Left lung (tissue), 4 donors: ENCODE measurements at regions not wholly inside any gene's neighbourhood (a gene's known extent, or its start where the extent isn't known, plus 50 kb on each side); places are given as distances from the start of the nearest gene placed in this dataset.

Experiments
- ATAC-seq: fragments of 200-7000 bp; cut with Tn5 transposase; one replicate; pipeline ENCODE4 v1.9.1; 2020; ENCODE audit warnings: moderate library complexity
- DNase-seq, 4 donors: peaks; one replicate each; pipeline ENCODE4 v3.0.0-alpha.2; 2013 to 2020
- H3K27ac ChIP-seq, 2 donors: fragments of 200-600 bp; sonication (generic) in 1 of 2; one replicate each; pipeline versions ENCODE4 v1.5.0 to v1.8.0; 2020 to 2021
- H3K27me3 ChIP-seq, 2 donors: fragments of 200-600 bp; sonication (generic) in 1 of 2; one replicate each; pipeline versions ENCODE4 v1.5.0 to v1.8.0; 2020 to 2021
- H3K36me3 ChIP-seq, 2 donors: fragments of 200-600 bp; sonication (generic) in 1 of 2; one replicate each; pipeline versions ENCODE4 v1.5.0 to v1.8.0; 2020 to 2021
- H3K4me1 ChIP-seq, 2 donors: fragments of 200-600 bp; one replicate each; pipeline ENCODE4 v1.8.0; 2021
- H3K4me3 ChIP-seq, 2 donors: fragments of 200-600 bp; sonication (generic) in 1 of 2; one replicate each; pipeline versions ENCODE4 v1.5.0 to v1.8.0; 2020 to 2021; ENCODE audit warnings: mild to moderate bottlenecking in 1 of 2
- H3K9me3 ChIP-seq, 2 donors: fragments of 200-600 bp; sonication (generic) in 1 of 2; one replicate each; pipeline versions ENCODE4 v1.5.0 to v1.8.0; 2020 to 2021
- CTCF ChIP-seq, 2 donors: fragments of 200-600 bp; sonication (generic) in 1 of 2; IDR thresholded peaks; one replicate each; pipeline versions ENCODE4 v1.5.0 to v1.8.0; 2021; ENCODE audit warnings: antibody characterized with exemption in 2 of 2
- intact Hi-C, 2 donors: fragments of 100-400 bp; cut with DNase I; formaldehyde crosslinking; loops; one replicate each; pipeline versions ENCODE4 v1.11.2 to v1.14.2; 2022
- donor health status: DM: no; HTN: yes; CAD: no.
- donor health status: DM: no; HTN: no; CAD: no.

- no peak for ATAC-seq
- TF ChIP-seq CTCF (IDR thresholded peaks at IDR 0.05): no peak
- no peaks in the 10 kb centered on the region for H3K9me3 ChIP-seq
- no peak overlapping the region for H3K4me3 ChIP-seq
- H3K4me1 ChIP-seq: peaks cover 10 to 41% of the 10 kb centered on the region in 2 donors
- intact Hi-C loops: loop anchor here in 1 of 2 donors (10.0 kb wide), 1 partner anchor 329 kb away; no protein-coding TSS in a partner anchor
- H3K27me3 ChIP-seq: no peaks in the 10 kb centered on the region
- no peak overlapping the region for H3K27ac ChIP-seq
- no peaks in the 10 kb centered on the region for H3K36me3 ChIP-seq
- no peak for DNase-seq
Observed at GRCh38 chr2:203813684-203814083, 53.9 kb upstream of the CTLA4 start.

- H3K4me1 ChIP-seq: peaks cover 10 to 41% of the 10 kb centered on the region in 2 donors
- peak; percentile 83 to 85 for TF ChIP-seq CTCF (IDR thresholded peaks at IDR 0.05)
- H3K36me3 ChIP-seq: no peaks in the 10 kb centered on the region
- intact Hi-C loops: loop anchor here in 1 of 2 donors (10.0 kb wide), 1 partner anchor 330 kb away; no protein-coding TSS in a partner anchor
- ATAC-seq (peak; percentile 93), DNase-seq (peak; percentile 53 to 74 (median 63))
- H3K27me3 ChIP-seq: no peaks in the 10 kb centered on the region
- H3K27ac ChIP-seq: no peak overlapping the region
- H3K9me3 ChIP-seq: no peaks in the 10 kb centered on the region
- H3K4me3 ChIP-seq: no peak overlapping the region
Observed at GRCh38 chr2:203814661-203815540, 52.7 kb upstream of the CTLA4 start.

- intact Hi-C loops: loop anchor here in 1 of 2 donors (10.0 kb wide), 1 partner anchor 331 kb away; no protein-coding TSS in a partner anchor
- H3K4me1 ChIP-seq: peaks cover 10 to 41% of the 10 kb centered on the region in 2 donors
- no peak for DNase-seq
- no peaks in the 10 kb centered on the region for H3K36me3 ChIP-seq
- H3K4me3 ChIP-seq: no peak overlapping the region
- no peak for ATAC-seq
- no peaks in the 10 kb centered on the region for H3K27me3 ChIP-seq
- H3K9me3 ChIP-seq: no peaks in the 10 kb centered on the region
- TF ChIP-seq CTCF (IDR thresholded peaks at IDR 0.05): no peak
- H3K27ac ChIP-seq: no peak overlapping the region
Observed at GRCh38 chr2:203815541-203815898, 52.1 kb upstream of the CTLA4 start.

GRCh38 chr2:203817147-203817546 lies 50.4 kb upstream of the CTLA4 start:
- TF ChIP-seq CTCF (IDR thresholded peaks at IDR 0.05): no peak
- Histone ChIP-seq H3K9me3 (no peaks in the 10 kb centered on the region), H3K36me3 (no peaks in the 10 kb centered on the region), H3K4me1 (peaks cover 10 to 26% of the 10 kb centered on the region in 2 donors), H3K27ac (no peak overlapping the region), H3K4me3 (no peak overlapping the region), H3K27me3 (no peaks in the 10 kb centered on the region)
- intact Hi-C loops: loop anchor here in 1 of 2 donors (10.0 kb wide), 1 partner anchor 332 kb away; no protein-coding TSS in a partner anchor
- no peak for ATAC-seq
- DNase-seq: no peak
